ENCODE measurements at regions not wholly inside any gene's neighbourhood (a gene's known extent, or its start where the extent isn't known, plus 50 kb on each side); places are given as distances from the start of the nearest gene placed in this dataset.

- Histone ChIP-seq H3K4me1 (no peaks in the 10 kb centered on the region), H3K4me3 (no peak overlapping the region), H3K9me3 (no peaks in the 10 kb centered on the region), H3K27ac (no peak overlapping the region), H3K36me3 (replicated peaks in 1 of 2; ENCODE audit: insufficient read depth in 1 of 2, low read depth in 2 of 2) (no peaks in the 10 kb centered on the region), H3K27me3 (peaks cover 0 to 4% of the 10 kb centered on the region in 2 donors)
- no peak for ATAC-seq
- no peak for DNase-seq
- TF ChIP-seq POLR2A (IDR thresholded peaks at IDR 0.05): no peak
- TF ChIP-seq, protein P1, sequence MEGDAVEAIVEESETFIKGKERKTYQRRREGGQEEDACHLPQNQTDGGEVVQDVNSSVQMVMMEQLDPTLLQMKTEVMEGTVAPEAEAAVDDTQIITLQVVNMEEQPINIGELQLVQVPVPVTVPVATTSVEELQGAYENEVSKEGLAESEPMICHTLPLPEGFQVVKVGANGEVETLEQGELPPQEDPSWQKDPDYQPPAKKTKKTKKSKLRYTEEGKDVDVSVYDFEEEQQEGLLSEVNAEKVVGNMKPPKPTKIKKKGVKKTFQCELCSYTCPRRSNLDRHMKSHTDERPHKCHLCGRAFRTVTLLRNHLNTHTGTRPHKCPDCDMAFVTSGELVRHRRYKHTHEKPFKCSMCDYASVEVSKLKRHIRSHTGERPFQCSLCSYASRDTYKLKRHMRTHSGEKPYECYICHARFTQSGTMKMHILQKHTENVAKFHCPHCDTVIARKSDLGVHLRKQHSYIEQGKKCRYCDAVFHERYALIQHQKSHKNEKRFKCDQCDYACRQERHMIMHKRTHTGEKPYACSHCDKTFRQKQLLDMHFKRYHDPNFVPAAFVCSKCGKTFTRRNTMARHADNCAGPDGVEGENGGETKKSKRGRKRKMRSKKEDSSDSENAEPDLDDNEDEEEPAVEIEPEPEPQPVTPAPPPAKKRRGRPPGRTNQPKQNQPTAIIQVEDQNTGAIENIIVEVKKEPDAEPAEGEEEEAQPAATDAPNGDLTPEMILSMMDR (IDR thresholded peaks at IDR 0.05): no peak
- intact Hi-C loops (cut with DNase I): no loop called here
- 48 to 50% methylated on average over 3 of the region's 3 CpGs for whole genome bisulfite sequencing, 2 donors
These were observed 184.6 kb upstream of the SP4 start for GRCh38 chr7:21243265-21243664.

DNA sequence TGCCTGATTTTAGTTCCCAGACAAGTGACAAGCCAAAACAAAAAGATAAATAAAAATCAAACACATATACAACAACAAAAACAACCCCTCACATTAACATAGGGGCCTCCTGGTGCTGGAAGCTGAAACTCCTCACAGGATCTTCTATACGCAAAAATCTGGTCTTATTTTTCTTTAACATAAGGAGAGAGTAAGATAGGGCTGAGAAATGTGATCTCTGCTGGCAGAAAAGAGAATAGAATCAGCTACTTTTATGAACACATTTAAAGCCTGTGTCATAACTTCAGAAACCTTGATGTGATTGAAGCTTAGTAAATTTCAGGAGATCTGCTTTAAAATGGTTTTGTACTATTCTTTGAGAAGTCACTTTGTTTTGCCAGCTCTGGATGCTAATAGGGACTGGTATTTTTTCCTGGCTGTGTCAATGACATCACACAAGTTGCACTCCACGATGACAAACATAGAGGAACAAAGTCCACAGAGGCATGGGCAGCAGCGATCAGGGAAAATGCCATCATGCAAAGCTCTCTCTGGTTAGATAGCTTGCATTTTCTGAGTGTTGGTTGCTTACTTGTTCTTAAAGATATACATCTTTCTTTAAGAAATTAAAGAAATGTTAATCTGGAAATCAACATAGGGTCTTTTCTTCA is 176.6 kb upstream of the SP4 start:
- ATAC-seq (no peak), DNase-seq (peak in 2 of 4 donors; percentile 11 to 14)
- Histone ChIP-seq H3K36me3 (replicated peaks in 1 of 2; ENCODE audit: insufficient read depth in 1 of 2, low read depth in 2 of 2) (no peaks in the 10 kb centered on the region), H3K27ac (no peak overlapping the region), H3K27me3 (peaks cover 0 to 20% of the 10 kb centered on the region in 2 donors), H3K9me3 (no peaks in the 10 kb centered on the region), H3K4me3 (no peak overlapping the region), H3K4me1 (no peaks in the 10 kb centered on the region)
- WGBS, 2 donors: 11% methylated on average over 3 of the region's 3 CpGs
- intact Hi-C loops (cut with DNase I): loop anchor here (5.0 kb wide), 1 partner anchor 474 kb away; no protein-coding TSS in a partner anchor
- no peak for TF ChIP-seq POLR2A (IDR thresholded peaks at IDR 0.05)
- TF ChIP-seq, protein P1 (IDR thresholded peaks at IDR 0.05): no peak

- Histone ChIP-seq H3K4me1 (no peaks in the 10 kb centered on the region), H3K9me3 (no peaks in the 10 kb centered on the region), H3K27ac (no peak overlapping the region), H3K27me3 (peaks cover 0 to 20% of the 10 kb centered on the region in 2 donors), H3K36me3 (replicated peaks in 1 of 2; ENCODE audit: insufficient read depth in 1 of 2, low read depth in 2 of 2) (no peaks in the 10 kb centered on the region), H3K4me3 (no peak overlapping the region)
- TF ChIP-seq, protein P1 (IDR thresholded peaks at IDR 0.05): peak; percentile 30 to 63 (median 53)
- TF ChIP-seq POLR2A (IDR thresholded peaks at IDR 0.05): no peak
- peak; percentile 58 to 79 (median 68) for DNase-seq
- 9 to 16% methylated on average over 18 of the region's 18 CpGs for WGBS, 2 donors
- intact Hi-C loops (cut with DNase I): loop anchor here (5.0 kb wide), 1 partner anchor 477 kb away; no protein-coding TSS in a partner anchor
- ATAC-seq: peak; percentile 48
These were observed 173.9 kb upstream of the SP4 start for GRCh38 chr7:21253740-21254687.

DNA sequence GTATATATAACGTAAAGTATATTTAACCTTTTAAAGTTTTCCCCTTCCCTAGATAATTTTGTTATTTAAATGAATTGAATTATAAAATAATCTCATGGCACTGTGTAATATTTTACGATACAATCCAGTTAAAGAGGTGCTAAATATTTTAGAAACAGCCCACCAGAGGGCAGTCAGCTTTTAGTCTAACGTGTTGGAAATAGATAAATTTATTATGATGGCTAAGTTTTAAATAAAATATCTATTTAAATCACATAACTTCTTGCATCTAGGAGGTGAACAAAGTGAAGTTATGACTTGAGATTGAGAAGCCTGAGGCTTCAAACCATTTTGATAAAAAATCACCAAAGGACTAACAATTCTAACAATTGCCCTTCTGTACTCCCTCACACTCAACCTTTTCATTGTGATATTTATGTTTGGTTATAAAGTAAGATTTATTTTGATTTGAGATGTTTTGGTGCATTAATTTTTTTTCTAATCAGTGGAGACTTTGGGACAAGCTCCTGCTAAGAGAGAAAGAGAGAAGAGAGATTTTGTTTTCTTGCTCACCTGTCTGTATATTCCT is 171.5 kb upstream of the SP4 start:
- Histone ChIP-seq H3K4me1 (no peaks in the 10 kb centered on the region), H3K27me3 (peaks cover 0 to 20% of the 10 kb centered on the region in 2 donors)
- ATAC-seq: no peak

More for the DNA sequence above, 171.5 kb upstream of the SP4 start:
- 4 to 6% methylated on average over 3 of the region's 3 CpGs for WGBS, 2 donors
- peak in 3 of 4 donors; percentile 20 to 34 (median 20) for DNase-seq
- H3K4me3 ChIP-seq: no peak overlapping the region
- no peak for TF ChIP-seq POLR2A (IDR thresholded peaks at IDR 0.05)
- TF ChIP-seq, protein P1 (IDR thresholded peaks at IDR 0.05): peak; percentile 29 to 55 (median 48)
- H3K36me3 ChIP-seq (replicated peaks in 1 of 2; ENCODE audit: insufficient read depth in 1 of 2, low read depth in 2 of 2): no peaks in the 10 kb centered on the region
- no peak overlapping the region for H3K27ac ChIP-seq
- intact Hi-C loops (cut with DNase I): no loop called here
- H3K9me3 ChIP-seq: no peaks in the 10 kb centered on the region
